Neural cell (in vitro differentiated cells): ENCODE measurements at regions not wholly inside any gene's neighbourhood (a gene's known extent, or its start where the extent isn't known, plus 50 kb on each side); places are given as distances from the start of the nearest gene placed in this dataset.

Source experiments
- H2AFZ ChIP-seq: fragments of 200-600, 300-800 bp; sonication (generic), shearing (Covaris generic); 2 replicates; pipeline ENCODE4 v1.6.0; 2014; ENCODE audit warnings: low read depth, mild to moderate bottlenecking, antibody characterized with exemption, low read length, moderate library complexity
- H3F3A ChIP-seq: fragments of 200-600 bp; shearing (Covaris generic); 2 replicates; pipeline ENCODE4 v1.6.1; 2016; ENCODE audit warnings: mild to moderate bottlenecking, moderate library complexity, mixed read lengths, antibody characterized with exemption, low read length; ENCODE audit not compliant: insufficient read depth, poor library complexity, severe bottlenecking
- H3K27ac ChIP-seq: fragments of 200-600, 300-800 bp; sonication (generic), shearing (Covaris generic); 2 replicates; pipeline ENCODE4 v1.5.1; 2014; ENCODE audit warnings: mild to moderate bottlenecking, low read length, moderate library complexity
- H3K27me3 ChIP-seq: fragments of 300-800, 200-600 bp; sonication (generic), shearing (Covaris generic); 2 replicates; pipeline ENCODE4 v1.6.0; 2014; ENCODE audit warnings: mild to moderate bottlenecking, low read depth, low read length, moderate library complexity; ENCODE audit not compliant: insufficient read depth
- H3K36me3 ChIP-seq: fragments of 300-800, 200-600 bp; sonication (generic), shearing (Covaris generic); 2 replicates; pipeline ENCODE4 v1.5.1; 2014; ENCODE audit warnings: mild to moderate bottlenecking, antibody characterized with exemption, low read length, moderate library complexity; ENCODE audit not compliant: insufficient read depth
- H3K4me2 ChIP-seq: fragments of 300-800, 200-600 bp; sonication (generic), shearing (Covaris generic); 2 replicates; pipeline ENCODE4 v1.6.0; 2014; ENCODE audit warnings: mild to moderate bottlenecking, low read length
- H3K4me3 ChIP-seq: fragments of 300-800, 200-600 bp; sonication (generic), shearing (Covaris generic); 2 replicates; pipeline ENCODE4 v1.5.1; 2014; ENCODE audit warnings: mild to moderate bottlenecking, low read length, moderate library complexity
- H3K79me2 ChIP-seq: fragments of 200-600 bp; shearing (Covaris generic); replicated peaks from 2 replicates; pipeline ENCODE4 v1.6.0; 2014; ENCODE audit warnings: mild to moderate bottlenecking, low read length, moderate library complexity; ENCODE audit not compliant: insufficient read depth
- H3K9ac ChIP-seq: fragments of 300-800, 200-600 bp; sonication (generic), shearing (Covaris generic); 2 replicates; pipeline ENCODE4 v1.6.1; 2016; ENCODE audit warnings: mild to moderate bottlenecking, low read length, mixed read lengths
- H3K9me2 ChIP-seq: fragments of 200-600 bp; shearing (Covaris generic); 2 replicates; pipeline ENCODE4 v1.6.1; 2016; ENCODE audit warnings: mild to moderate bottlenecking, low read length, mixed read lengths; ENCODE audit not compliant: insufficient read depth
- H3K9me3 ChIP-seq: fragments of 200-600, 300-800 bp; sonication (generic), shearing (Covaris generic); 2 replicates; pipeline ENCODE4 v1.6.1; 2016; ENCODE audit warnings: mild to moderate bottlenecking, mixed run types, low read length, moderate library complexity, mixed read lengths
- H4K20me1 ChIP-seq: fragments of 200-600 bp; shearing (Covaris generic); 2 replicates; pipeline ENCODE4 v1.6.1; 2016; ENCODE audit warnings: mild to moderate bottlenecking, mixed run types; ENCODE audit not compliant: insufficient read depth
- CTCF ChIP-seq: fragments of 450-650 bp; IDR thresholded peaks from 2 replicates; pipeline ENCODE4 v1.5.1; 2014; ENCODE audit warnings: antibody characterized with exemption, mild to moderate bottlenecking, moderate library complexity; ENCODE audit not compliant: poor library complexity, severe bottlenecking
- EP300 ChIP-seq: fragments of 450-650 bp; conservative IDR thresholded peaks from 2 replicates; pipeline ENCODE4 v1.6.1; 2014; ENCODE audit warnings: antibody characterized with exemption, mild to moderate bottlenecking, moderate library complexity; ENCODE audit not compliant: poor library complexity, severe bottlenecking
- EZH2 ChIP-seq: fragments of 200-600, 300-800 bp; shearing (Covaris generic), sonication (generic); IDR thresholded peaks from 2 replicates; pipeline ENCODE4 v1.6.1; 2014; ENCODE audit warnings: antibody characterized with exemption, low read length, borderline replicate concordance, mild to moderate bottlenecking; ENCODE audit not compliant: insufficient read depth, poor library complexity, severe bottlenecking
- MXI1 ChIP-seq: fragments of 450-650 bp; conservative IDR thresholded peaks from 2 replicates; pipeline ENCODE4 v1.6.1; 2014; ENCODE audit warnings: antibody characterized with exemption, mild to moderate bottlenecking; ENCODE audit not compliant: poor library complexity, severe bottlenecking
- POLR2AphosphoS5 ChIP-seq: IDR thresholded peaks from 2 replicates; pipeline ENCODE4 v1.6.1; 2012
- RAD21 ChIP-seq: fragments of 450-650 bp; conservative IDR thresholded peaks from 2 replicates; pipeline ENCODE4 v1.6.1; 2014; ENCODE audit warnings: antibody characterized with exemption, mild to moderate bottlenecking, moderate library complexity
- REST ChIP-seq: IDR thresholded peaks from 2 replicates; pipeline ENCODE4 v1.6.1; 2012; ENCODE audit warnings: borderline replicate concordance
- SMC3 ChIP-seq: fragments of 450-650 bp; conservative IDR thresholded peaks from 2 replicates; pipeline ENCODE4 v1.6.1; 2014; ENCODE audit warnings: antibody characterized with exemption, mild to moderate bottlenecking, moderate library complexity; ENCODE audit not compliant: poor library complexity
- TAF1 ChIP-seq: IDR thresholded peaks from 2 replicates; pipeline ENCODE4 v1.6.1; 2012; ENCODE audit warnings: low read depth

GRCh38 chr5:155953335-155953734, 373.6 kb upstream of the SGCD start:
- H3F3A ChIP-seq, result peaks cover 5% of the 10 kb centered on the region
- peak overlapping the region; percentile 25 for H3K4me3 ChIP-seq
- H3K9me2 ChIP-seq, result no peaks in the 10 kb centered on the region
- TF ChIP-seq POLR2AphosphoS5, result no peak
- no peak for TF ChIP-seq EP300
- no peak for TF ChIP-seq TAF1
- TF ChIP-seq REST, result no peak
- no peak for TF ChIP-seq CTCF
- no peak for TF ChIP-seq EZH2
- TF ChIP-seq RAD21, result no peak
- TF ChIP-seq MXI1, result no peak
- TF ChIP-seq SMC3, result no peak
- H3K27me3 ChIP-seq, result no peaks in the 10 kb centered on the region
- no peak overlapping the region for H3K4me2 ChIP-seq
- H3K36me3 ChIP-seq, result no peaks in the 10 kb centered on the region
- H3K9ac ChIP-seq, result no peak overlapping the region
- no peak overlapping the region for H2AFZ ChIP-seq
- H4K20me1 ChIP-seq, result no peaks in the 10 kb centered on the region
- peak overlapping the region; percentile 64 for H3K27ac ChIP-seq
- no peaks in the 10 kb centered on the region for H3K9me3 ChIP-seq
- H3K79me2 ChIP-seq, result no peaks in the 10 kb centered on the region

GRCh38 chr5:155954701-155955445, 372.1 kb upstream of the SGCD start:
- no peaks in the 10 kb centered on the region for H3K36me3 ChIP-seq
- H3K27me3 ChIP-seq, result no peaks in the 10 kb centered on the region
- H3K9me3 ChIP-seq, result no peaks in the 10 kb centered on the region
- no peaks in the 10 kb centered on the region for H3K9me2 ChIP-seq
- no peaks in the 10 kb centered on the region for H4K20me1 ChIP-seq
- no peaks in the 10 kb centered on the region for H3K79me2 ChIP-seq
- no peak overlapping the region for H2AFZ ChIP-seq
- H3F3A ChIP-seq, result peaks cover 5% of the 10 kb centered on the region
- H3K9ac ChIP-seq, result no peak overlapping the region
- no peak overlapping the region for H3K27ac ChIP-seq
- TF ChIP-seq TAF1 (no peak), MXI1 (no peak), POLR2AphosphoS5 (no peak), RAD21 (no peak), SMC3 (no peak), EP300 (no peak), CTCF (no peak), REST (no peak), EZH2 (no peak)
- no peak overlapping the region for H3K4me2 ChIP-seq
- H3K4me3 ChIP-seq, result no peak overlapping the region
